Keratinocyte (primary cell): ENCODE measurements at regions not wholly inside any gene's neighbourhood (a gene's known extent, or its start where the extent isn't known, plus 50 kb on each side); places are given as distances from the start of the nearest gene placed in this dataset.

Experiments
- DNase-seq: peaks from one replicate; pipeline ENCODE4 v3.0.0-alpha.2; 2011; ENCODE audit warnings: low read depth, missing footprints, low spot score
- FAIRE-seq: peaks from 2 replicates; lab custom pipeline; 2011; peaks lifted over from hg19 to GRCh38; lab: Jason Lieb, UNC
- H2AFZ ChIP-seq: 2 replicates; pipeline ENCODE4 v1.6.0; 2012; ENCODE audit warnings: low read length, control low read depth, inconsistent platforms; ENCODE audit not compliant: control insufficient read depth
- H3K27ac ChIP-seq: 2 replicates; pipeline ENCODE4 v1.5.1; 2011; ENCODE audit warnings: low read length; ENCODE audit not compliant: control insufficient read depth, insufficient read depth
- H3K27me3 ChIP-seq: 3 replicates; pipeline ENCODE4 v1.6.0; 2011; ENCODE audit warnings: low read length; ENCODE audit not compliant: control insufficient read depth, insufficient read depth; ENCODE audit errors: extremely low read depth
- H3K36me3 ChIP-seq, 2 experiments: 2 replicates in 1 of 2; 3 replicates in 1 of 2; pipeline ENCODE4 v1.5.1; 2011; ENCODE audit warnings: low read length in 2 of 2, mild to moderate bottlenecking in 1 of 2; ENCODE audit not compliant: control insufficient read depth in 2 of 2, insufficient read depth in 2 of 2; ENCODE audit errors: extremely low read depth in 1 of 2
- H3K4me1 ChIP-seq: 3 replicates; pipeline ENCODE4 v1.5.1; 2011; ENCODE audit warnings: low read length; ENCODE audit not compliant: control insufficient read depth, insufficient read depth; ENCODE audit errors: extremely low read depth
- H3K4me2 ChIP-seq: 3 replicates; pipeline ENCODE4 v1.6.0; 2011; ENCODE audit warnings: low read depth, low read length; ENCODE audit not compliant: control insufficient read depth, insufficient read depth; ENCODE audit errors: extremely low read depth
- H3K4me3 ChIP-seq, 3 experiments: fragments of 200-600 bp in 1 of 3; sonication (generic) in 1 of 3; 2 replicates in 2 of 3; 3 replicates in 1 of 3; pipeline ENCODE4 v1.5.1; 2011 to 2016; ENCODE audit warnings: low read length in 3 of 3, mild to moderate bottlenecking in 3 of 3, control low read depth in 2 of 3, inconsistent platforms in 1 of 3, low read depth in 1 of 3, mixed read lengths in 1 of 3, mixed run types in 1 of 3, moderate library complexity in 1 of 3; ENCODE audit not compliant: control insufficient read depth in 2 of 3, insufficient read depth in 2 of 3; ENCODE audit errors: extremely low read depth in 1 of 3
- H3K79me2 ChIP-seq: 2 replicates; pipeline ENCODE4 v1.6.0; 2012; ENCODE audit warnings: low read length; ENCODE audit not compliant: control insufficient read depth, insufficient read depth
- H3K9ac ChIP-seq: 3 replicates; pipeline ENCODE4 v1.6.0; 2011; ENCODE audit warnings: low read length; ENCODE audit not compliant: control insufficient read depth, insufficient read depth; ENCODE audit errors: extremely low read depth
- H3K9me1 ChIP-seq: 3 replicates; pipeline ENCODE4 v1.6.0; 2011; ENCODE audit warnings: low read length; ENCODE audit not compliant: control insufficient read depth, insufficient read depth; ENCODE audit errors: extremely low read depth
- H3K9me3 ChIP-seq: 2 replicates; pipeline ENCODE4 v1.5.1; 2012; ENCODE audit warnings: low read depth, low read length; ENCODE audit not compliant: control insufficient read depth
- H4K20me1 ChIP-seq: 3 replicates; pipeline ENCODE4 v1.6.0; 2011; ENCODE audit warnings: low read length; ENCODE audit not compliant: control insufficient read depth, insufficient read depth; ENCODE audit errors: extremely low read depth
- CTCF ChIP-seq, 3 experiments: IDR thresholded peaks in 1 of 3; conservative IDR thresholded peaks in 1 of 3; optimal IDR thresholded peaks in 1 of 3; 2 replicates in 2 of 3; 3 replicates in 1 of 3; pipeline versions ENCODE3 to v1.5.1; 2011; ENCODE audit warnings: low read length in 3 of 3, mild to moderate bottlenecking in 3 of 3, moderate library complexity in 2 of 3, control low read depth in 1 of 3, inconsistent platforms in 1 of 3; ENCODE audit not compliant: insufficient read depth in 2 of 3; ENCODE audit errors: extremely low read depth in 1 of 3
- EZH2 ChIP-seq: IDR thresholded peaks from one replicate; pipeline ENCODE4 v1.6.1; 2012; ENCODE audit warnings: inconsistent platforms, mild to moderate bottlenecking, low read length, moderate library complexity
- dilution Hi-C: fragments of 300-500 bp; cut with MboI; formaldehyde crosslinking; loops from one replicate; pipeline ENCODE4 v1.7.0; 2020; ENCODE audit warnings: low sequenced_read_pairs; ENCODE audit not compliant: extremely low pct_ligation_motif_present

GRCh38 chr2:235360446-235360845, 133.4 kb upstream of the AGAP1 start:
- Histone ChIP-seq H4K20me1 (no peaks in the 10 kb centered on the region), H3K27ac (no peak overlapping the region), H3K27me3 (peaks cover 6% of the 10 kb centered on the region), H3K9ac (no peak overlapping the region), H3K4me1 (no peaks in the 10 kb centered on the region), H3K4me2 (no peak overlapping the region), H3K9me3 (no peaks in the 10 kb centered on the region), H3K4me3 (no peak overlapping the region), H2AFZ (no peak overlapping the region), H3K36me3 (no peaks in the 10 kb centered on the region), H3K9me1 (no peaks in the 10 kb centered on the region), H3K79me2 (no peaks in the 10 kb centered on the region)
- TF ChIP-seq CTCF (optimal IDR thresholded peaks at IDR 0.05 in 1 of 3, IDR thresholded peaks at IDR 0.05 in 1 of 3, conservative IDR thresholded peaks at IDR 0.05 in 1 of 3; ENCODE audit: extremely low read depth in 1 of 3, insufficient read depth in 2 of 3, low read length in 3 of 3) (no peak), EZH2 (no peak)
- FAIRE-seq (no peak), DNase-seq (no peak)
- dilution Hi-C loops, result no loop called here

GRCh38 chr2:235365743-235366142, 128.1 kb upstream of the AGAP1 start:
- no peak overlapping the region for H2AFZ ChIP-seq
- H3K27me3 ChIP-seq, result peaks cover 7% of the 10 kb centered on the region
- no peak overlapping the region for H3K9ac ChIP-seq
- no peaks in the 10 kb centered on the region for H3K9me1 ChIP-seq
- DNase-seq (no peak), FAIRE-seq (no peak)
- dilution Hi-C loops, result no loop called here
- H3K4me2 ChIP-seq, result no peak overlapping the region
- no peaks in the 10 kb centered on the region for H3K9me3 ChIP-seq
- peaks cover 5% of the 10 kb centered on the region for H3K4me1 ChIP-seq
- no peaks in the 10 kb centered on the region for H3K36me3 ChIP-seq
- no peak overlapping the region for H3K27ac ChIP-seq
- H4K20me1 ChIP-seq, result no peaks in the 10 kb centered on the region
- no peak overlapping the region for H3K4me3 ChIP-seq
- no peak for TF ChIP-seq EZH2
- TF ChIP-seq CTCF (optimal IDR thresholded peaks at IDR 0.05 in 1 of 3, IDR thresholded peaks at IDR 0.05 in 1 of 3, conservative IDR thresholded peaks at IDR 0.05 in 1 of 3; ENCODE audit: extremely low read depth in 1 of 3, insufficient read depth in 2 of 3, low read length in 3 of 3), result no peak
- H3K79me2 ChIP-seq, result no peaks in the 10 kb centered on the region
